GM23338 (cell line): ENCODE measurements at regions not wholly inside any gene's neighbourhood (a gene's known extent, or its start where the extent isn't known, plus 50 kb on each side); places are given as distances from the start of the nearest gene placed in this dataset.
"Not testable (repeated sequence)": the region's sequence is repeated elsewhere in the genome, so short reads cannot be mapped to it uniquely, and the experiment has no call there.

ENCODE experiments used
- ATAC-seq: fragments of 200-7000 bp; cut with Tn5 transposase; 3 replicates; pipeline ENCODE4 v1.9.1; 2020
- DNase-seq: peaks from one replicate; pipeline ENCODE4 v3.0.0-alpha.2; 2015; ENCODE audit warnings: low spot score
- H2AFZ ChIP-seq: fragments of 200-600 bp; sonication (generic); 2 replicates; pipeline ENCODE4 v1.8.0; 2016; ENCODE audit warnings: antibody characterized with exemption, mild to moderate bottlenecking, moderate library complexity
- H3F3A ChIP-seq: fragments of 200-600 bp; sonication (generic); replicated peaks from 2 replicates; pipeline ENCODE4 v1.8.0; 2017; ENCODE audit warnings: antibody characterized with exemption, mixed run types, low read depth
- H3K27ac ChIP-seq: fragments of 200-600 bp; sonication (generic); 2 replicates; pipeline ENCODE4 v1.6.1; 2016; ENCODE audit warnings: low read depth
- H3K27me3 ChIP-seq: fragments of 200-600 bp; sonication (generic); 2 replicates; pipeline ENCODE4 v1.8.0; 2016; ENCODE audit warnings: mild to moderate bottlenecking, mixed run types, moderate library complexity; ENCODE audit not compliant: insufficient read depth
- H3K36me3 ChIP-seq: fragments of 200-600 bp; sonication (generic); 2 replicates; pipeline ENCODE4 v1.8.0; 2016; ENCODE audit warnings: mild to moderate bottlenecking; ENCODE audit not compliant: insufficient read depth
- H3K4me1 ChIP-seq: fragments of 200-600 bp; sonication (generic); 2 replicates; pipeline ENCODE4 v1.8.0; 2016; ENCODE audit warnings: mild to moderate bottlenecking, moderate library complexity; ENCODE audit not compliant: insufficient read depth
- H3K4me2 ChIP-seq: fragments of 200-600 bp; sonication (generic); 2 replicates; pipeline ENCODE4 v1.7.1; 2017; ENCODE audit warnings: mixed run types
- H3K4me3 ChIP-seq: fragments of 200-600 bp; sonication (generic); 2 replicates; pipeline ENCODE4 v1.6.1; 2016; ENCODE audit warnings: mixed run types
- H3K79me2 ChIP-seq: fragments of 200-600 bp; sonication (generic); replicated peaks from 2 replicates; pipeline ENCODE4 v1.8.0; 2017; ENCODE audit warnings: mild to moderate bottlenecking; ENCODE audit not compliant: insufficient read depth
- H3K9me2 ChIP-seq: fragments of 200-600 bp; sonication (generic); 2 replicates; pipeline ENCODE4 v1.8.0; 2017; ENCODE audit not compliant: insufficient read depth
- H4K20me1 ChIP-seq: fragments of 200-600 bp; sonication (generic); replicated peaks from 2 replicates; pipeline ENCODE4 v1.8.0; 2017; ENCODE audit warnings: mild to moderate bottlenecking; ENCODE audit not compliant: insufficient read depth
- H3K27ac Mint-ChIP-seq: 2 replicates; pipeline ENCODE4 v1.8.0; 2020; ENCODE audit warnings: inconsistent platforms, mild to moderate bottlenecking, moderate library complexity, mixed read lengths
- H3K27me3 Mint-ChIP-seq: 3 replicates; pipeline ENCODE4 v1.8.0; 2022; ENCODE audit warnings: low read depth, mild to moderate bottlenecking, moderate library complexity, mixed read lengths, inconsistent platforms; ENCODE audit not compliant: insufficient read depth, poor library complexity
- H3K36me3 Mint-ChIP-seq: 3 replicates; pipeline ENCODE4 v1.8.0; 2021; ENCODE audit warnings: low read depth, mild to moderate bottlenecking, inconsistent platforms, moderate library complexity, mixed read lengths
- H3K4me1 Mint-ChIP-seq: 3 replicates; pipeline ENCODE4 v1.8.0; 2020; ENCODE audit warnings: mild to moderate bottlenecking, inconsistent platforms, mixed read lengths
- H3K4me3 Mint-ChIP-seq: 3 replicates; pipeline ENCODE4 v1.8.0; 2021; ENCODE audit warnings: moderate library complexity, mild to moderate bottlenecking, inconsistent platforms, mixed read lengths
- H3K9me3 Mint-ChIP-seq: 3 replicates; pipeline ENCODE4 v1.8.0; 2020; ENCODE audit warnings: moderate library complexity, mild to moderate bottlenecking, inconsistent platforms, mixed read lengths
- CREB1 ChIP-seq: fragments of 250-450 bp; sonication (Bioruptor Pico); IDR thresholded peaks from 2 replicates; pipeline ENCODE4 v1.5.0; 2020; ENCODE audit warnings: low read depth, mild to moderate bottlenecking, moderate library complexity
- EZH2 ChIP-seq: fragments of 200-600 bp; sonication (generic); IDR thresholded peaks from one replicate; pipeline ENCODE4 v1.8.0; 2017; ENCODE audit warnings: antibody characterized with exemption, mild to moderate bottlenecking, low read depth; ENCODE audit not compliant: unreplicated experiment
- EZH2phosphoT487 ChIP-seq: fragments of 200-600 bp; sonication (generic); IDR thresholded peaks from one replicate; pipeline ENCODE4 v1.8.1; 2018; ENCODE audit warnings: antibody characterized with exemption; ENCODE audit not compliant: unreplicated experiment
- JUNB ChIP-seq: IDR thresholded peaks from one replicate; pipeline ENCODE4 v1.6.1; 2016; ENCODE audit warnings: antibody characterized with exemption; ENCODE audit not compliant: unreplicated experiment
- NANOG ChIP-seq: IDR thresholded peaks from 2 replicates; pipeline ENCODE4 v1.6.1; 2016; ENCODE audit warnings: antibody characterized with exemption, borderline replicate concordance
- TF ChIP-seq, protein P1 (sequence below): fragments of 250-450 bp; sonication (Bioruptor Pico); IDR thresholded peaks from 2 replicates; pipeline ENCODE4 v1.5.0; 2020; ENCODE audit warnings: mild to moderate bottlenecking, moderate library complexity
- TF ChIP-seq, protein P2 (sequence below): IDR thresholded peaks from one replicate; pipeline ENCODE4 v1.6.1; 2018; ENCODE audit warnings: antibody characterized with exemption; ENCODE audit not compliant: unreplicated experiment

DNA sequence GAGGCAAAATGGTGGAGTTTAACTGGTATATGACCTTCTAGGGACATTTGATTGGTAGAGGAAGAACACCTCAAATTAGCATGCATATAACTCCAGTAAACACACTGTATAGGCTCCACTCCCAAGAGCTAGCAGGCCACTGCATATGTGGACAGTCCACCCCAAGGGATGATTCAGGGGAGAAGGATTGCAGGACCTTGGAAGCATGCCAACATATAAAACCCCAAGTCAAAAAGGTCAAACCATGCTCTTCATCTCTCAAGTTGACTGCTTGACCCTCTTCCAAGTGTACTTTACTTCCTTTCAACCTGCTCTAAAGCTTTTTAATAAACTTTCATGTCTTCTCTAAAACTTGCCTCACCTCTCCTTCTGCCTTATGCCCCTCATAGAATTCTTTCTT lies 459.9 kb upstream of the CCDC179 start:
- Mint-ChIP-seq H3K27me3 (peaks cover 6% of the 10 kb centered on the region), H3K36me3 (peaks cover 39% of the 10 kb centered on the region), H3K27ac (peak overlapping the region; percentile 60; the same call in 1 of the 2 replicates), H3K4me1 (no peaks in the 10 kb centered on the region), H3K9me3 (peaks cover 58% of the 10 kb centered on the region), H3K4me3 (no peak overlapping the region)
- Histone ChIP-seq H3K36me3 (peaks cover 5% of the 10 kb centered on the region; the same call in 1 of the 2 replicates), H3K4me1 (no peaks in the 10 kb centered on the region), H3F3A (no peaks in the 10 kb centered on the region), H4K20me1 (no peaks in the 10 kb centered on the region), H3K79me2 (no peaks in the 10 kb centered on the region), H3K27ac (no peak overlapping the region), H3K27me3 (no peaks in the 10 kb centered on the region), H3K9me2 (peaks cover 3% of the 10 kb centered on the region; the same call in 1 of the 2 replicates), H3K4me2 (no peak overlapping the region), H3K4me3 (no peak overlapping the region), H2AFZ (no peak overlapping the region)
- no peak for ATAC-seq
- DNase-seq: no peak
- TF ChIP-seq NANOG: no peak
- no peak for TF ChIP-seq CREB1 (CRISPR knock-in tag)
- no peak for TF ChIP-seq EZH2
- TF ChIP-seq EZH2phosphoT487: no peak
- TF ChIP-seq, protein P1, sequence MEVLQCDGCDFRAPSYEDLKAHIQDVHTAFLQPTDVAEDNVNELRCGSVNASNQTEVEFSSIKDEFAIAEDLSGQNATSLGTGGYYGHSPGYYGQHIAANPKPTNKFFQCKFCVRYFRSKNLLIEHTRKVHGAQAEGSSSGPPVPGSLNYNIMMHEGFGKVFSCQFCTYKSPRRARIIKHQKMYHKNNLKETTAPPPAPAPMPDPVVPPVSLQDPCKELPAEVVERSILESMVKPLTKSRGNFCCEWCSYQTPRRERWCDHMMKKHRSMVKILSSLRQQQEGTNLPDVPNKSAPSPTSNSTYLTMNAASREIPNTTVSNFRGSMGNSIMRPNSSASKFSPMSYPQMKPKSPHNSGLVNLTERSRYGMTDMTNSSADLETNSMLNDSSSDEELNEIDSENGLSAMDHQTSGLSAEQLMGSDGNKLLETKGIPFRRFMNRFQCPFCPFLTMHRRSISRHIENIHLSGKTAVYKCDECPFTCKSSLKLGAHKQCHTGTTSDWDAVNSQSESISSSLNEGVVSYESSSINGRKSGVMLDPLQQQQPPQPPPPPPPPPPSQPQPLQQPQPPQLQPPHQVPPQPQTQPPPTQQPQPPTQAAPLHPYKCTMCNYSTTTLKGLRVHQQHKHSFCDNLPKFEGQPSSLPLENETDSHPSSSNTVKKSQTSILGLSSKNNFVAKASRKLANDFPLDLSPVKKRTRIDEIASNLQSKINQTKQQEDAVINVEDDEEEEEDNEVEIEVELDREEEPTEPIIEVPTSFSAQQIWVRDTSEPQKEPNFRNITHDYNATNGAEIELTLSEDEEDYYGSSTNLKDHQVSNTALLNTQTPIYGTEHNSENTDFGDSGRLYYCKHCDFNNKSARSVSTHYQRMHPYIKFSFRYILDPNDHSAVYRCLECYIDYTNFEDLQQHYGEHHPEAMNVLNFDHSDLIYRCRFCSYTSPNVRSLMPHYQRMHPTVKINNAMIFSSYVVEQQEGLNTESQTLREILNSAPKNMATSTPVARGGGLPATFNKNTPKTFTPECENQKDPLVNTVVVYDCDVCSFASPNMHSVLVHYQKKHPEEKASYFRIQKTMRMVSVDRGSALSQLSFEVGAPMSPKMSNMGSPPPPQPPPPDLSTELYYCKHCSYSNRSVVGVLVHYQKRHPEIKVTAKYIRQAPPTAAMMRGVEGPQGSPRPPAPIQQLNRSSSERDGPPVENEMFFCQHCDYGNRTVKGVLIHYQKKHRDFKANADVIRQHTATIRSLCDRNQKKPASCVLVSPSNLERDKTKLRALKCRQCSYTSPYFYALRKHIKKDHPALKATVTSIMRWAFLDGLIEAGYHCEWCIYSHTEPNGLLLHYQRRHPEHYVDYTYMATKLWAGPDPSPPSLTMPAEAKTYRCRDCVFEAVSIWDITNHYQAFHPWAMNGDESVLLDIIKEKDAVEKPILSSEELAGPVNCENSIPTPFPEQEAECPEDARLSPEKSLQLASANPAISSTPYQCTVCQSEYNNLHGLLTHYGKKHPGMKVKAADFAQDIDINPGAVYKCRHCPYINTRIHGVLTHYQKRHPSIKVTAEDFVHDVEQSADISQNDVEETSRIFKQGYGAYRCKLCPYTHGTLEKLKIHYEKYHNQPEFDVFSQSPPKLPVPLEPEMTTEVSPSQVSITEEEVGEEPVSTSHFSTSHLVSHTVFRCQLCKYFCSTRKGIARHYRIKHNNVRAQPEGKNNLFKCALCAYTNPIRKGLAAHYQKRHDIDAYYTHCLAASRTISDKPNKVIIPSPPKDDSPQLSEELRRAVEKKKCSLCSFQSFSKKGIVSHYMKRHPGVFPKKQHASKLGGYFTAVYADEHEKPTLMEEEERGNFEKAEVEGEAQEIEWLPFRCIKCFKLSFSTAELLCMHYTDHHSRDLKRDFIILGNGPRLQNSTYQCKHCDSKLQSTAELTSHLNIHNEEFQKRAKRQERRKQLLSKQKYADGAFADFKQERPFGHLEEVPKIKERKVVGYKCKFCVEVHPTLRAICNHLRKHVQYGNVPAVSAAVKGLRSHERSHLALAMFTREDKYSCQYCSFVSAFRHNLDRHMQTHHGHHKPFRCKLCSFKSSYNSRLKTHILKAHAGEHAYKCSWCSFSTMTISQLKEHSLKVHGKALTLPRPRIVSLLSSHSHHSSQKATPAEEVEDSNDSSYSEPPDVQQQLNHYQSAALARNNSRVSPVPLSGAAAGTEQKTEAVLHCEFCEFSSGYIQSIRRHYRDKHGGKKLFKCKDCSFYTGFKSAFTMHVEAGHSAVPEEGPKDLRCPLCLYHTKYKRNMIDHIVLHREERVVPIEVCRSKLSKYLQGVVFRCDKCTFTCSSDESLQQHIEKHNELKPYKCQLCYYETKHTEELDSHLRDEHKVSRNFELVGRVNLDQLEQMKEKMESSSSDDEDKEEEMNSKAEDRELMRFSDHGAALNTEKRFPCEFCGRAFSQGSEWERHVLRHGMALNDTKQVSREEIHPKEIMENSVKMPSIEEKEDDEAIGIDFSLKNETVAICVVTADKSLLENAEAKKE (CRISPR knock-in tag): no peak
- TF ChIP-seq, protein P2, sequence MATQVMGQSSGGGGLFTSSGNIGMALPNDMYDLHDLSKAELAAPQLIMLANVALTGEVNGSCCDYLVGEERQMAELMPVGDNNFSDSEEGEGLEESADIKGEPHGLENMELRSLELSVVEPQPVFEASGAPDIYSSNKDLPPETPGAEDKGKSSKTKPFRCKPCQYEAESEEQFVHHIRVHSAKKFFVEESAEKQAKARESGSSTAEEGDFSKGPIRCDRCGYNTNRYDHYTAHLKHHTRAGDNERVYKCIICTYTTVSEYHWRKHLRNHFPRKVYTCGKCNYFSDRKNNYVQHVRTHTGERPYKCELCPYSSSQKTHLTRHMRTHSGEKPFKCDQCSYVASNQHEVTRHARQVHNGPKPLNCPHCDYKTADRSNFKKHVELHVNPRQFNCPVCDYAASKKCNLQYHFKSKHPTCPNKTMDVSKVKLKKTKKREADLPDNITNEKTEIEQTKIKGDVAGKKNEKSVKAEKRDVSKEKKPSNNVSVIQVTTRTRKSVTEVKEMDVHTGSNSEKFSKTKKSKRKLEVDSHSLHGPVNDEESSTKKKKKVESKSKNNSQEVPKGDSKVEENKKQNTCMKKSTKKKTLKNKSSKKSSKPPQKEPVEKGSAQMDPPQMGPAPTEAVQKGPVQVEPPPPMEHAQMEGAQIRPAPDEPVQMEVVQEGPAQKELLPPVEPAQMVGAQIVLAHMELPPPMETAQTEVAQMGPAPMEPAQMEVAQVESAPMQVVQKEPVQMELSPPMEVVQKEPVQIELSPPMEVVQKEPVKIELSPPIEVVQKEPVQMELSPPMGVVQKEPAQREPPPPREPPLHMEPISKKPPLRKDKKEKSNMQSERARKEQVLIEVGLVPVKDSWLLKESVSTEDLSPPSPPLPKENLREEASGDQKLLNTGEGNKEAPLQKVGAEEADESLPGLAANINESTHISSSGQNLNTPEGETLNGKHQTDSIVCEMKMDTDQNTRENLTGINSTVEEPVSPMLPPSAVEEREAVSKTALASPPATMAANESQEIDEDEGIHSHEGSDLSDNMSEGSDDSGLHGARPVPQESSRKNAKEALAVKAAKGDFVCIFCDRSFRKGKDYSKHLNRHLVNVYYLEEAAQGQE: no peak
- TF ChIP-seq JUNB: no peak

DNA sequence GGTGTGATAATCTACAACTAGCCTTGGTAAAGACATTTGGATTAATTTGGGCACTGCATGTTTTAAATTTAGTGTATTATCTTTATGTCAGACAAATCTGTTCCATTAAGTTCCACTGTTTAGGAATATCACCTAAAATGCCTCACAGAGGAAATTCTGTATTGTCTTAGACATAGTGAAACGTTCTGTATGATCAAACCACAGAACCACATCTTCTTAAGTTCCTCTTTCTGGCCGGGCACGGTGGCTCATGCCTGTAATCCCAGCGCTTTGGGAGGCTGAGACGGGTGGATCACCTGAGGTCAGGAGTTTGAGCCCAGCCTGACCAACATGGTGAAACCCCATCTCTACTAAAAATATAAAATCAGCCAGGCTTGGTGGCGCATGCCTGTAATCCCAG lies 475.3 kb upstream of the CCDC179 start:
- H3K27me3 ChIP-seq, H3K79me2 ChIP-seq, H3K27me3 Mint-ChIP-seq, H3K4me3 Mint-ChIP-seq, H3K4me1 ChIP-seq, H3K36me3 ChIP-seq, H3K27ac Mint-ChIP-seq, H3K27ac ChIP-seq, H4K20me1 ChIP-seq, H3F3A ChIP-seq, ATAC-seq, H3K9me3 Mint-ChIP-seq, H3K4me2 ChIP-seq, DNase-seq, H3K4me1 Mint-ChIP-seq, H3K9me2 ChIP-seq, H3K36me3 Mint-ChIP-seq, H2AFZ ChIP-seq, H3K4me3 ChIP-seq: not testable (repeated sequence)
